ENCODE measurements at regions not wholly inside any gene's neighbourhood (a gene's known extent, or its start where the extent isn't known, plus 50 kb on each side); places are given as distances from the start of the nearest gene placed in this dataset.
"Not testable (repeated sequence)": the region's sequence is repeated elsewhere in the genome, so short reads cannot be mapped to it uniquely, and the experiment has no call there.

DNA sequence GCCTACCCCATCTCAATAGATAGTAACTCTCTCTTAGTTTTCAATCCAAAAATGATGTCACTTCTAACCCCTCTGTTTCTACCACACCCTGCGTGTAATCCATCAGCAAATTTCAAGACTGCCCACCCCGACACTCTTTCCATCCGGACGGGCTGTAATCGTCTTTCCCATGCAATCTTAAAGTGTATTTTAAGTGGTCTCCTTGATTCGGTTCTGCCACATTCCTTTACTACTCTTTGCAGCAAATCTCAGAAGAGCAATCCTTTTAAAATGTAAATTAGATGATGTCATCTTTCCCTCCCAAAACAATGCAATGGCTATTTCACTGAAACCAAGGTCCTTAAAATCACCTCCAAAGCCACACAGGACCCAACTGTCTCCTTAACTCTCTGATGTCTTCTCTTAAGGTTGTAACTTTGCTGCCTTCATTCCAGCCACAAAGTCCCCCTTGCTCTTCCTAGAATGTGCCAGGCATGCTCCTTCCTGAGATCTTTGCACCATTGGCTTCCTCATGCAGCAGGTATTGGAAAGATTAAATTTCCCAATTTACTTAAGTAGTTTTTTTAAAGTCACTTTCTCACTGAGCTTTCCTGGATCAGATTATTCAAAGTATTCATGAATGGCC is 932.5 kb upstream of the WWC1 start:
- no peak for DNase-seq

DNA sequence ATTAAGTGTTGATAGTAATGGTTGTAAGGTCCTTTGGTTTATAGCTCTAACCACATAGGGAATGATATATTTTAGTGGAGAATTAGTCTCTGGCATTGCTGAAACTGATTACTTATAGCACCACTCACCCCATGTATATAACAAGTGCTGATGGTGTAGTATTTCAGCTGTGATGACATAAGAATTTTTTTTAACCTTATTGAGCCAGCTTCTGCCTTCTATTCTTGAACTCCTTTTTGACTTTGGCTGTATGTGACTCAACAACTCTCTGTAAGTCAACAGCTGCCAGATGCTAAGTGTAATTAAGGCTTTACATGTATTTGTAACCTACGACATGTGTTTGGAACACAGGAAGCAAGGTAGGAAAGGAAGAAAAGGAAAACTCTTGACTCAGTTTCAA is 929.6 kb upstream of the WWC1 start:
- no peak for DNase-seq

DNA sequence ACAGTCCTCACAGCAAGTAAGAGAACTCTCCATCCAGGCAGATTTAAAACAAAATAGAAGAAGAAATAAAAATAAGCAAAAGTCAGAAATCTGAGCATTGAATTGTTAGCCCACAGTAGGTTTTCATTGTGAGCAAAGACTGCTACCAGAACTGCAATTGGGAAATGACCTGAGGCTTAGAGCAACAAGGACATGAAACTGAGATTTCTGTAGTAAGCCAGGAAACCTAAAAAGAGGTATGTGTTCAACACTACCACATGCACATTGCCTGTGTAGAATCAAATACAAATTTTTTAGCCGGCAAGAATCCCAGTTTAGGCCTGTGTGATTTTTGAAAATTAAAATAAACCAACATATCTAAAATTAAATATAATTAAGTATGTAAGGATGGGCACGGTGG is 928.4 kb upstream of the WWC1 start:
- DNase-seq, result no peak

DNA sequence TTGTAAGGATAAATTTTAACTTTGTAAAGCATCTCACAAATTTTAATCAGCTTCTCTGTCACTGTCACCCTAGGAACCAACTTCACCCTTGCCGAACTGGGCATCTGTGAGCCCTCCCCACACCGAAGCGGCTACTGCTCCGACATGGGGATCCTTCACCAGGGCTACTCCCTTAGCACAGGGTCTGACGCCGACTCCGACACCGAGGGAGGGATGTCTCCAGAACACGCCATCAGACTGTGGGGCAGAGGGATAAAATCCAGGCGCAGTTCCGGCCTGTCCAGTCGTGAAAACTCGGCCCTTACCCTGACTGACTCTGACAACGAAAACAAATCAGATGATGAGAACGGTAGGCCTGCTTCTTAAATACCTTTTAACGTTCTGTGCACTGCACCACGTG is 916.3 kb upstream of the WWC1 start:
- no peak for DNase-seq

DNA sequence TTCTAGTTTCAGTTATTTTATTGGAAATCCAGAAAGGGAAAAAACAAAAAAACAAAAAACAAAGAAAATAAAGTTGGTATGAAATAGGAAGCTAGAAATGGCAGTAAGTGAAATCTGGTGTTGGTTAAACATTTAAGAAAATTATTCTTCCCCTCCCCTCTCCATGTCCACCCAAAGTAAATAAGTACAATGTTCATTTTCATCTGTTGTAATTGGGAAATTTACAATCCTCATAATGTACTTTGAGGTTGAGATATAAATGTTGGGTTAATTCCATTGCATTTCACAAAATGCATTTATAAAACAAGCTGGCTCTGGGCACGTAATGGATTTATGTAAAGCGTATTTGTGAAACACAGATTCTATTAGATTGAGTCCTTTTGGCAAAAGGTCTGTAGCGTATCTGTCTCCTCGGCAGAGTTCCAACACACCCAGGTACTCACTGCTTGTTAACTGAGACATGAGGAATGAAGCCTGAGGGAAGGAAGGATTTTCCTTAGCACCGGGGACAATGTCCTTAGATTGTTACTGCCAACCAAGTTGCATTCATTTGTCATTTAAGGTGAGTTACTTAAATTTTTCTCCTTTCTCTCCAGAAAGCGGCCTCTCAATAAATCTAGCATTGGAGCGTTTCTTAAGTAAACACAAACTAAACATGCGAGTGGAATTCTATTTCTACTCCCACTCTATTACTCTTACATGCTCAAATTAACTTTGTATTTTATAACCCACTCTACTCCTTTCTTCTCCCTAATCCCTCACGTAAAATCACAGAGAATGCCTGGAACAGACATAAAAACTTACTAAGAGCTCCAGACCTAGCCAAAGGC is 912.3 kb upstream of the WWC1 start:
- no peak for DNase-seq

DNA sequence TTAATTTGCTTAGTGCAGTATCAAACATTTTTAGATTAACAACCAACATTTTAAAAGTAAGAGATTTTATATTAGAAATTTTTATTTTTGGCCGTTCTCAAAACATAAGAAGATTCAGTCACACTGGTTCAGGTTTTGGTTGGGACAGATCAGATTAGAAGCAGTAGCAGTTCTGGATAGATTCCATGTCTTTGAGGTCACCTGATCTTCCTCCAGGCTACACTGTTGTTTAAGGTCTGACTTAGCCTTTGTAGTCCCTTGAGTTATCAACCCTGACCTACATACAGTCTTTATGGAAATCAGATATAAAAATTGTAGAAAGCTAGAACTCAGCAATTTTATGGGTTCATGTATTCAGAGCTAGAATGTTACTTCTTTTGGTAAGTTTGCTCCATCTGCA is 910.0 kb upstream of the WWC1 start:
- DNase-seq, result no peak

DNA sequence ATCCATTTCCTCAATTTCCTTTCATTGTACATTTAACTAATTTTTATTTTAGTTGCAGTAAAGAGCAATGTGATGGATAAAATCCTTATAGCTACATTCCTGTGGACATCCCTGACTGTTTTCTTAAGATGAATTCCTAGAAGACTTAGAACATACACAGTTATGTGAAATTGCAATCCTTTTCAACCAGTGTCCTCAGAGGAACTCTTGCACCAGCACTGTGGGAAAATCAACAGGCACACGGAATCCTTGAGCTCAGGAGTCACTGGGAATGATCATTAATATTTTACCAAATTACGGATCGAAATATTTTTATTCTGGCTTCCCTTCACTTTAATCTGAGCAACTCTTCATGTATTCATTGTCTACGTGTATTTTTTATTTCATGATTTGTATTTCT is 901.9 kb upstream of the WWC1 start:
- DNase-seq, result no peak

DNA sequence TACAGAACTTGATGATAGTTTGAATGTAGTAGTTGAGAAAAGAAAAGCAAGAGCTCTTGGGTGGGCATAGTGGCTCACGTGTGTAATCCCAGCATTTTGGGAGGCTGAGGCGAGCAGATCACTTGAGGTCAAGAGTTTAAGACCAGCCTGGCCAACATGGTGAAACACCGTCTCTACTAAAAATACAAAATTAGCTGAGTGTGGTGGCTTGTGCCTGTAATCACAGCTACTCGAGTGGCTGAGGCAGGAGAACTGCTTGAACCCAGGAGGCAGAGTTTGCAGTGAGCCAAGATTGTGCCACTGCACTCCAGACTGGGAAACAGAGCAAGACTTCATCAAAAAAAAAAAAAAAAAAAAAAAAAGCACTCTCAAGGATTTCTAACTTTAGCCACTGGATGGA is 900.2 kb upstream of the WWC1 start:
- not testable (repeated sequence) for DNase-seq

DNA sequence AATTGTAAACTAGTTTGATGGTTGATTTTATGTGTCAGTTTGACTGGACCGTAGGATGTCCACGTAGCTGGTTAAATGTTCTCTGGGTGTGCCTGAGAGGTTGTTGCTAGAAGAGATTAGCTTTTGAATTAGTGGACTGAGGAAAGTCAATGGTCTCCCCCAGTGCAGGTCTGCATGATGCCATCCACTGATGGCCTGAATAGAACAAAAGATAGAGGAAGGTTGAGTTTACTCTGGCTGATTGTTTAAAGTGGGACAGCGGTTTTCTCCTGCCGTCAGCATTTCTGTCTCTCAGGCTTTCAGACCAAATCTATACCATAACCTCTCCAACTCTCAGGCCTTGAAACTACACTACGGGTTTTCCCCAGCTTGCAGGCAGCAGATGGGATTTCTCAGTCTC is 899.2 kb upstream of the WWC1 start:
- DNase-seq, result no peak

DNA sequence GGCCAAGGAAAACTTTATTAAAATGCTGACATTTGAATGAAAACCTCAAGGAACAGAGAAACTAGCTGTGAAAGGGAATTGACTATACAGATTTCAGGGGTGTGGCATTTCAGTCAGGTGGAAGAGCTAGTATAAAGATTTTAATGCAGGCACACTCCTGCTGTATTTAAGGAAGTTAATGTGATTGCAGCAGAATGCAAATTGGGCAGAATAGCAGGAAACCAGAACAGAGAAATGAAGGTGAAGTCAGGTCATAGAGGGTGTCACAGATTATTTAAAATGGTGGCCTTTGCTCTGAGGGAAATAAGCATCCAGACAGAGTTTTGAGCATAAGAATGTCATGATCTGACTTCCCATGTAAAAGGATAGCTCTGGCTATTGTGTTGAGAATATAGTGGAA is 898.1 kb upstream of the WWC1 start:
- no peak for DNase-seq

DNA sequence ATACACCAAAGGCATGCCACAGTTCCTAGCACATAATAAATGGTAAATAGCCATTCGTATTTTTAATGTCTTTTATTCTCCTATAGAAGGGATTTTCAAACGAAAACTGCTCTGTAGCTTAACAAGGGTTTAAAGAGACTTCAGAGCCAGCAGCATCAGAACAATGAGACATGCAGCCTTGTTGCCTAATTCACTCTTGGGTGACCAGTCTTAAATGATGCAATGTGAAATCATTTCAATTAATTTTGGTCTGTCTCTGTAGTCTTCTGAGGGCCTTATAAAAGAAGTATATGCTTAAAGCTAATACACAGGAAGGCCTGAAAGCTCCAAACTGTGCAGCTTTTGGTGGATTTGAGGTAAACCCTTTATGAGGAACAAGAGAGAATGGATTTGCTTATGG is 888.8 kb upstream of the WWC1 start:
- no peak for DNase-seq

DNA sequence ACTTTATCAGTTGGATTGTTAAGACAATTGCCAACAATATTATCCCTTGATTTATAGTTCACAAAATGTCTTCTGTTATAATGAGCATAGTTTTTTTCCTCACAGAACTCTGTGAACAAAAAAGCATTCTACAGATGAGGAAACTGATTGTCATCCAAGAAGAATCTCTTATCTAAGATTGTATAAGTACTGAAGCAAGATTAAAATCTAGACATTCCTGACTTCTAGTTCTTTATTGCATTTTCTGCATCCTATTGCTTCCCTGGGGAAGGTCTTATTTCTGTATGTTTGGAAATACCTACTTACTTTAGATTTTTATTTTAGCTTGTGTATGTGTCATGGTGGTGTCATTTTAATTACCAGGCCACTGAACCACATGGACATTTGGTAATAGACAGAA is 884.9 kb upstream of the WWC1 start:
- no peak for DNase-seq

DNA sequence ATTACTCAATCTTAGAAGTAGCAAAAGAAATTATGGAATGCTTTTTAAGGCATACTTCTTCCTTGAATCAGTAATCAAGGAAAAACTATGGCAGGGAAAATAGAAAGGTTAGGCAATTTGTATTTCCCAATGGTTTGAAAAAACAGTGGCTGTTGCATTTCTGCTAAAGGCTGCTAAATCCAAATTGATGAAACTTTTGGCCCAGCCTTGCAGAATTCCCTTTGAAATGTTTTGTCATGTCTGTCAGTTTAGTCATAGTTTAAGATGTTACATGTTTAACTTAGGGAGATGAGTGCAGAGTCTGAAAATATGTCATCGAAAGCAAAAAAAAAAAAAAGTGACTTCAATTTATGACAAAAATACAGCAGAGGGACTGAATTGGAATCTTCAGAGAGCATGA is 878.9 kb upstream of the WWC1 start:
- no peak for DNase-seq

DNA sequence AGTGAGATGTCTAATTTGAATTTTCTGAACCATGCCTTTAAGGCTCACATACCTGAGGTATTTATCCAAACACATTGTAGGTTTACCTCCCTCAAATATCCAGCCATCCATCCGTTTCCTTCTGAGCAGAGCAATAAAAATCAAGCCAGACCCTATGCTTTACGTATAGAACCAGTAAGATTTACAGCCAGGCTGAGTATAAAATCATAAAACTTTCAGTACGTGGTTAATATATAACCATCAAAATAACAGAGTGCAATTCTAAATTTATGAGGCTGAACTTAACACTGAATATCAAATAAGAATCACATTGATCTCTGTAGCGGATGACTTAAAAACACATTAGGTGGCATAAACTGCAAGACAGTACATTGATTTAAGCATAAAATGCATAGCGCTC is 877.9 kb upstream of the WWC1 start:
- DNase-seq, result no peak

DNA sequence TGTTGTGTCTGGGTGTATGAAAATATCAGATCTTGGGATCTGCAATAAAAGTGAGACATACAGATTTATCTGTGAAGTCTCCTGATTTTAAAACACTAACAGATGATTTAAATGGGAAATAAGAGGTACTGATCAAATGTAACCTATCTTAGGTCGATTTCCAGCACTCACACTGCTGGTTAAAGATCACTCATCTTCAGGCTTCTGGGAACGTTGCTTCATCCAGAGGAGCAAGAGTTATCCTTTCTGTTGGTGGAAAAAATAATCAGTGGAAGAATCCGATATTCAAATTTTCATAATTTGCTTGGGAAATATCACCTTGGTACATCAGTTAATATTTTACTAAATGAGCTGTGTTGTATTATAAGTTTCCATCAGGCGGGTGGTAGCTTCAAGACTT is 876.8 kb upstream of the WWC1 start:
- no peak for DNase-seq

DNA sequence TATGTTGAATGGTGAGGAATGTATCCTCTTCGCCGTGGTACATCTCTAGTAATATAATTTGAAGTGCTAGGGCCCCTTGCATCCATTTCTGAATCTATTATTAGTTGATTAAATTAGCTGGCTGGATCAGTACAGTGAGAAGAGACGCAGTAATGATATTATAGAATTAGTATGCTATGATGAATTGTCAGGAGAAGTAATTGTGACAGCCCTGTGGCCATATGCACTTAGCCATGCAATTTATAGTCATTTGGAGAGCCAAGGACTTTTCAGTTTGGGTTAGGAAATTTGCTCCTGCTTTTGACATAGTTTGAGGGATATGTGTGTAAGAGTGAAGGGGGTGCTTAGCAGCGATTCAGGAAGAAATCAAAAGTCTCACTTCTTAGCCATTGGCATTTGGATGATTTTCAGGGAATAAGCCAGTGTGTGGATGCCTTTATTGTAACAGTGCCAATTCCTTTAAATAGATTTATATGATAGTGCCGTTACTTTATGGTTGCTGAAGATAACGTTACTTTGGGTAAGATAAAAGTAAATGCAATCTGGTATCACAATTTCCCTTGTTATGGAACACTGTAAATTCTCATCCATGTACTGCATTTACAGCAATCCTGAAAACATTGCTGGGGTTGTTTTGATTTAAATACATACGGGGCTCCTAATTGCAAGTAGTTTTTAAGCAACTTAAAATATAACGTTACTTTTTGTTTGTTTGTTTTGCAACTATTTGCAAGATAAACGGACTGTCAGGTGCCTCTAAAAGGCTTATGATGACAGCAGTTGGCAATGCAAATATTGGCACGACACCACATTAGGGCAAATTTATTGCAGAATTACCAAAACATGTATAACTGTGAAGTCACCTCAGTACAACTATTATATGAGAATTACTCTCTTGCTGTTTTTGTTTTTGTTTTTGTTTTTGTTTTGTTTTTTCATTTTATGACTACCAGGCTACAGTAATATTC is 875.4 kb upstream of the WWC1 start:
- no peak for DNase-seq

DNA sequence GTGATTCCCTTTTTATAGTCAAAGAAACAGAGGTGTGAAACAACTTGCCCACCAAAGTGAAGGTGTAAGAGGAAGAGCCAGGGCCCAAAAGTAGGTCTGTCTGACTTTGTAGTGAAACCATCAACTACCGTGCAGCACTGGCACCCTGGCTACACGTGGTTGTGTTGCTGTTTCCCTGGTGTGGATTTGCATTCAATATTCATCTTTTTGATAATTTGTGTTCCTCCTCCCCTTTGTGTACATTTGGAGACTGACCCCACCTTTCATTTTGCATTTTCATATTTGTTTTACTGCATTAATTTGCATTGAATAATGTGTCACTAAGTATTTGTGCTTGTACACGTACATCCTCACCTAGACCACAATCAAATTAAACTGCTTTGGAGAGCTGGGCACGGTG is 873.8 kb upstream of the WWC1 start:
- no peak for DNase-seq

DNA sequence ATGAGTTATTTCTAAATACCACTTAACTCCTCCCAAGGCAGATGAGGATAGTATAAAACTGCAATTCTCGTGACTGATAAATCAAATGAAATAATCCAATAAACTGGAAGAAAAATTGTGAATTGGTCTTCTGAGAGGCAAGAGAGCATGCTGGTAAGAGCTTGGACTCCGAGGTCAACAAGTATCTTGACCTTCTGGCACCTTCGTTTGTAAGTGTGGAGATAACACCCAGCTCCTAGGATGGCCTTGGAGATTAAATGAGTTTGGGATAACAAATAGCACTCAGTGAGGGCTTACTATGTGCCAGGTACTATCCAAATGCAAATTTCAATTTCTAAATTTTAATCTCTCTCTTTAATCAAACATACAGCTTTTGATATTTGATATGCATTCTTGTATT is 866.3 kb upstream of the WWC1 start:
- no peak for DNase-seq

DNA sequence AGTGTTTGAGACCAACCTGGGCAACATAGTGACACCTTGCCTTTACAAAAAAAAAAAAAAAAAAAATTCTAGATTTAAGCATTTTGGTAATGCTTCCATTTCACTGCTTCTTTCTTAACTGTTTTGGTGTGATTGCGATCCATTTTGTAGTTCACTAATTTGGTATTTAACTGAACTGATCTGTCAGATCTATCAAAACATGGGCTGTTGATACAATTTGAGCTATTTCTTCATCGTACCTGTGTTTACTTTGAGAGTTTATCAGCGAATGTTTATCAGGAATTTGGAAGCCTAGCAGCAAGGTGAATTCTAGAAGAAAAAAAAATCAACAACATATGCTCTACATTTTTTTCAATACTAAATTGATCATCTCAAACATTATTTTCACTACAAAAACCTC is 864.9 kb upstream of the WWC1 start:
- DNase-seq, result no peak

DNA sequence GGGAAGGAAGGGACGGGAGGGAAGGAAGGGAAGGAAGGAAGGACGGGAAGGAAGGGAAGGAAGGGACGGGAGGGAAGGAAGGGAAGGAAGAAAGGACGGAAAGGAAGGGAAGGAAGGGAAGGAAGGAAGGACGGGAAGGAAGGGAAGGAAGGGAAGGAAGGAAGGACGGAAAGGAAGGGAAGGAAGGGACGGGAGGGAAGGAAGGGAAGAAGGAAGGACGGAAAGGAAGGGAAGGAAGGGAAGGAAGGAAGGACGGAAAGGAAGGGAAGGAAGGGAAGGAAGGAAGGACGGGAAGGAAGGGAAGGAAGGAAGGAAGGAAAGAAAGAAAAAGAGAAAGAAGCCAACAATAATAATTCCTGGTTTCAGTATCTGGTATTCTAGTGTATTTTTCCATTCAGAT is 863.8 kb upstream of the WWC1 start:
- DNase-seq, result not testable (repeated sequence)

DNA sequence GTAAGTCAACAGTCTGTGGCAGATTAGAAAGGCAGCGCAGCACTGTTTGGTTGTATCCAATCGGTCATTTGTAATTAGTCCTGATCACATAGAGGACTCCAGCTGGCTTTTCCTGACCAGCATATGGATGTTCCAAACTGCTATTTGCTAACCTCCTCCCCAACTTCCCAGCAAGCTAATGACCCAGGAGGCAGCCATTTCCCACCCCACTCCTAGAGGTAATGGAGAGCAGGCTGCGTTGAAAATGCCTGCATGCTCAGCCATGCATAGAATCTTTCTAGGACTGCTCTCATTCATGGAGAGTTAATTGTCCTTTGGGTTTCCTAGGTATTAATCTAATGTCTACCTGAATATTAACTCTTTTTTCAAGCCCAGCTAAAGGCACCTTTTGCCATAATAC is 850.6 kb upstream of the WWC1 start:
- no peak for DNase-seq

DNA sequence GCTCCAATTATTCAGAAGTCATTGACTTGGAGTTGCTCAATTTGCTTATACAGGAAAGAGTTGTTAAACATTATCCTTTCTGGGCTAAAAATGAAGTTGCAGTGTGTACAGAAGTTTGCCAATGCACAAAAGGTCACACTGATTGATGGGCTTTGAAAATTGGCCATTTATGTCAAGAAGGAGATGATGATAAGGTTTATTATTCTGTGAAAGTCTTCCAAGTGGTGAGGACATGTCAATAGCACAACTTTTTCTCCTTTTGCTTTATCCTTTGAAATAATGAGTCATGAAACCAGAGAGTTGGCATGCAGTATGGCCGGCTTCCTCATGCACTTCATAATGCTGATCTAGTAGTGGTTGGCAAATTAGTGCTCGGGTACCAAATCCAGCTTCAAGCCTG is 848.5 kb upstream of the WWC1 start:
- DNase-seq, result no peak

DNA sequence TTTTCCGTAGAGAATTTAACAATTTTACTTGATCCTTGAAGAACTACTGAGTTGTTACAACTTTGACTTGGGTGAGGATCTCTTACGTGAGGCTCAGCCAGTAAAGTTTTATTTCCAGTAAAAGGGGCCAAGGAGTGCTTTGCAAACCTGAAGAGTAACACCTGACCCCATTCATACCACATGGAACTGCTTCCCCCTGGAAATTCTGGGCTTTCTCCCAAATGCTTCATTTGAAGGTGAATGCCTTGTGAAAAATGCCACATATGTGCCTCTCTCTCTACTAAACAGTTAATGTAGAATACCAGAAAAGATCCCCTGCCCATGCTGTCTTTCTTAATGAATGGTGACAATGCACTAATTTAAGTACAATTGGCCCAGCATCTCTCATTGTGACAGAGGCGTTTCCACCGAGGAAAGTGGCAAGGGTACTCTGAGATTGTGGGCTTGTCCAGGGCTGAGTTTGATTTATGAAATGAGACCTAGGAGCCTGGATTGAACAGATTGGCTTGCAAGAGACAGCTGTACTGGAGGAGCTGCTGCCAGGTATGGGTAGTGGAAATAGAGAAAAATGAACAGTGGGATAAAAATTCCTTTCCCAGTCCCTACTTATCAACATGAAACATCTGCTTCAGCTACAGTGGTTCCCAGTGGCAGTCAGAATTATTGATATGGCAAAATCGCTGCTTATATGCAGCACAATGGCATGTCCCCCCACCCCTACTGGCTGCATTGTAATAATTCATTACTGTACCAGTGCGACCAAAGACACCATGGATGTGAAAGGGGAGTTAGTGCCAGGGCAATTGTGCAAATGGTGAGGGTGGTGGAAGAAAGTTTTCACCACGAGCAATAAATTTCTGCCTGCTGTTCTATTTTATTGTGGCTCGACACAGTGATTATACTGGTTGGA is 843.7 kb upstream of the WWC1 start:
- no peak for DNase-seq

Data from inflammatory macrophage treated with lipopolysaccharide for 4 hours (primary cell).